ENCODE measurements at regions not wholly inside any gene's neighbourhood (a gene's known extent, or its start where the extent isn't known, plus 50 kb on each side); places are given as distances from the start of the nearest gene placed in this dataset.

GRCh38 chr21:25507522-25507921, 99.8 kb downstream of the MRPL39 start:
- no peak for TF ChIP-seq CTCF (IDR thresholded peaks at IDR 0.05; ENCODE audit: insufficient read depth, low read depth, low read length)
- no peak for TF ChIP-seq EZH2 (IDR thresholded peaks at IDR 0.05; ENCODE audit: insufficient read depth, low read length)

Measured in astrocyte (in vitro differentiated cells and primary cell).